Activated T-helper 17 cell treated with anti-CD3 and anti-CD28 coated beads, Interleukin-2, amount 50 U/mL, for 72 hours (primary cell): ENCODE measurements at regions not wholly inside any gene's neighbourhood (a gene's known extent, or its start where the extent isn't known, plus 50 kb on each side); places are given as distances from the start of the nearest gene placed in this dataset.

Experiments
- ATAC-seq: fragments of 150-1000 bp; cut with Tn5 transposase; replicated peaks from 2 replicates; pipeline ENCODE4 v1.10.0; 2021; ENCODE audit warnings: mild to moderate bottlenecking, moderate library complexity
- H3K27ac Mint-ChIP-seq: one replicate; pipeline ENCODE4 v1.8.0; 2022; ENCODE audit warnings: mixed read lengths
- H3K27me3 Mint-ChIP-seq: one replicate; pipeline ENCODE4 v1.8.0; 2022; ENCODE audit warnings: mixed read lengths
- H3K36me3 Mint-ChIP-seq: one replicate; pipeline ENCODE4 v1.8.0; 2022; ENCODE audit warnings: low read depth, mild to moderate bottlenecking, mixed read lengths
- H3K4me1 Mint-ChIP-seq: one replicate; pipeline ENCODE4 v1.8.0; 2022; ENCODE audit warnings: mixed read lengths
- H3K4me3 Mint-ChIP-seq: one replicate; pipeline ENCODE4 v1.8.0; 2022; ENCODE audit warnings: mild to moderate bottlenecking, mixed read lengths
- H3K9me3 Mint-ChIP-seq: one replicate; pipeline ENCODE4 v1.8.0; 2022; ENCODE audit warnings: mixed read lengths

DNA sequence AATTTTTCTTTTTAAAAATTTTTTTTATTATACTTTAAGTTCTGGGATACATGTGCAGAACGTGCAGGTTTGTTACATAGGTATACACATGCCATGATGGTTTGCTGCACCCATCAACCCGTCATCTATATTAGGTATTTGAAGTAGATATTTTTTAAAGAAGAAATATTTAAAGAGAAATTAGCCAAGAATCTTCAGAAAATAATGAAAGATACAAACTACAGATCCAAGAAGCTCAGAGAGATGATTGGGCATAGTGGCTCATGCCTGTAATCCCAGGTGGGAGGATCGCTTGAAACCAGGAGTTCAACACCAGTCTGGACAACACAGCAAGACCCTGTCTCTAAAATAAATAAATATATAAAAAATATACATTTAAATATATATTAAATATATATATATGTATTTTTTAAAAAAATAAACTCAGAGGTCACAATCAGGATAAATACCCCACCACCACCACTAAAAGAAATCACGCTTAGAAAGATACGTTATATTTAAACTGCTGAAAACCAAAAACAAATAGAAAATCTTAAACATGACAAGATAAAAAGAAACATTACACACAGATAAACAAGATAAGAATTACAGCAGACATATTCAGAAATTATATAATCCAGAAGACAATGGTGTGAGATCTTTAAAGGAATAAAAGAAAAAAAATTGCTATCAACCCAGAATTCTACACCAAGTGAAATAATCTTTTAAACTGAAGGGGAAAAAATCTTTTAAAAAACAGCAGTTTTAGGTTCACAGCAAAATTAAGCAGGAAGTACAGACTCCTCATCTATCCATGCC, 57.5 kb downstream of the CSF2 start:
- Mint-ChIP-seq H3K9me3 (peaks cover 10% of the 10 kb centered on the region), H3K4me3 (no peak overlapping the region), H3K27me3 (no peaks in the 10 kb centered on the region), H3K27ac (no peak overlapping the region), H3K4me1 (no peaks in the 10 kb centered on the region), H3K36me3 (no peaks in the 10 kb centered on the region)
- ATAC-seq = no peak

DNA sequence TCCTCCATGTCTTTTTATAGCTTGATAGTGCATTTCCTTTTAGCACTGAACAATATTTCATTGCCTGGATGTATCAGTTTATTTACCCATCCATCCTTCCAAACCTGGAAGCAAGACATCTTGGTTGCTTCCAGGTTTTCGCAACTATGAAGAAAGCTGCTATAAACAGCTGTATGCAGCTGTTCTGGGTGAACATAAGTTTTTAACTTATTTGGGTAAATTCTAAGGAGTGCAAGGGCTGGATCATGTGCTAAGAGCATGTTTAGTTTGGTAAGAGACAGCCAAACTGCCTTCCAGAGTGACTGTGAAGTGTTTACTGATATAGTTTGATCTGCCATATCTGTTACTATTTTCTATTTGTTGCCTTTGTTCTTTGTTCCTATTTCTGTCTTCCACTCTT, 58.5 kb downstream of the CSF2 start:
- Mint-ChIP-seq H3K9me3 (peaks cover 8% of the 10 kb centered on the region), H3K27me3 (no peaks in the 10 kb centered on the region), H3K36me3 (no peaks in the 10 kb centered on the region), H3K27ac (no peak overlapping the region), H3K4me3 (no peak overlapping the region), H3K4me1 (no peaks in the 10 kb centered on the region)
- no peak for ATAC-seq

DNA sequence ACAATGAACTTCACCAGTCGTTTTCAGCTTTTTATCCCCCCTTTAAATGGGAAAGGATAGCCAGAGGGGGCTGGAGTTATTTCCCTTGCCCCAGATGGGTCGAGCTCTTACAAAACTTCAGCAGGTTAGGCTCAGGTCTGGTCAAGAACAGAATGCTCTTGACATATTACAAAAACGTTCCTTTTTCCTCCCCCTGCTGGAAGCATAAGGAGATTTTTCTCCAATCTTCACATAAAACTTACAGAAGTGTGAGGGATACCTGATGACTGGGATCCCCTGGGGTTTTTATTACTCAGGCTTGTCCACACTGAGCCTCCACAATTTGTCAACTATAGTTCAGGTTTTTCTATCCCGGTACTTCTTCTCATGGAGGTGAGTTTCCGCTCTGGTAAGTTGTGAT, 60.8 kb downstream of the CSF2 start:
- H3K36me3 Mint-ChIP-seq = no peaks in the 10 kb centered on the region
- H3K27ac Mint-ChIP-seq = no peak overlapping the region
- no peak overlapping the region for H3K4me3 Mint-ChIP-seq
- ATAC-seq = peak; percentile 34
- no peaks in the 10 kb centered on the region for H3K4me1 Mint-ChIP-seq
- H3K27me3 Mint-ChIP-seq = no peaks in the 10 kb centered on the region
- H3K9me3 Mint-ChIP-seq = peaks cover under 1% of the 10 kb centered on the region

DNA sequence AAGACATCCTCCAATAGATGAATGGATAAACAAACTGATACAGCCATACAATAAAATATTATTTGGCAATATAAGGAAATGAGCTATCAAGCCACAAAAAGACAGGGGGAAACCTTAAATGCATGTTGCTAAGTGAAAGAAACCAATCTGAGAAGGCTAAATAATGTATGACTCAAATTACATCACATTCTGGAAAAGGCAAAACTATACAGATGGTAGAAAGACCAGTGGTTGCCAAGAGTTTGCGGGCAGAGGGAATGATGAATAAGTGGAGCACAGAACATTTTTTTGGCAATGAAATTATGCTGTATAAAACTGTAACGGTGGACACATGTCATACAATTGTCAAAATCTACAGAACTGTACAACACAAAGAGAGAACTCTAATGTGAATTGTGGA, 63.3 kb downstream of the CSF2 start:
- H3K4me3 Mint-ChIP-seq = no peak overlapping the region
- H3K9me3 Mint-ChIP-seq = peaks cover 5% of the 10 kb centered on the region
- H3K36me3 Mint-ChIP-seq = no peaks in the 10 kb centered on the region
- ATAC-seq = no peak
- H3K27me3 Mint-ChIP-seq = no peaks in the 10 kb centered on the region
- H3K27ac Mint-ChIP-seq = no peak overlapping the region
- no peaks in the 10 kb centered on the region for H3K4me1 Mint-ChIP-seq

DNA sequence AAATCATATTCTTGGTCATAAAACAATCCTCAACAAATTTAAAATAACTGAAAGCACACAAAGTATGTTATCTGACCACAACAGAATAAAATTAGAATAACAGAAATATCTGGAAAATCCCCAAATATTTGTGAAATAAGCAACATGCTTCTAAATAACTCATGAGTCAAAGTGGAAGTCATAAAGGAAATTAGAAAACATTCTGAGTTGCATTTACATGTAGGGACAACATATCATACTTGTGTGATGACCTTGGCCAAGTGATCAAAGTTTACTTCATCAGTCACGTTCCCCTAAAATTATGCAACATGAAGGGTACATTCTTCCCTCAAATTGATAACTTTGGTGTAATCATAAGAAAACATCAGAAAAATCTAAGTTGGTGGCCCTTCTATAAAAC, 64.7 kb downstream of the CSF2 start:
- no peak overlapping the region for H3K27ac Mint-ChIP-seq
- ATAC-seq = no peak
- no peaks in the 10 kb centered on the region for H3K36me3 Mint-ChIP-seq
- no peak overlapping the region for H3K4me3 Mint-ChIP-seq
- no peaks in the 10 kb centered on the region for H3K27me3 Mint-ChIP-seq
- H3K4me1 Mint-ChIP-seq = no peaks in the 10 kb centered on the region
- H3K9me3 Mint-ChIP-seq = peaks cover 9% of the 10 kb centered on the region
